Adrenal gland (tissue), 9 donors: ENCODE measurements at regions not wholly inside any gene's neighbourhood (a gene's known extent, or its start where the extent isn't known, plus 50 kb on each side); places are given as distances from the start of the nearest gene placed in this dataset.

Experiments
- DNase-seq, 7 donors: peaks; one replicate each; pipeline ENCODE4 v3.0.0-alpha.2; 2019 to 2020
- H3K27ac ChIP-seq, 5 donors: fragments of 200-600 bp; sonication (generic) in 4 of 5; 1 replicate in 3 of 5; 2 replicates in 2 of 5; pipeline versions ENCODE4 v1.5.1 to v1.8.0; 2016 to 2020; ENCODE audit warnings: mild to moderate bottlenecking in 1 of 5
- H3K27me3 ChIP-seq: fragments of 200-600 bp; 2 replicates; pipeline ENCODE4 v1.8.0; 2021
- H3K36me3 ChIP-seq, 2 donors: fragments of 200-600 bp; replicated peaks in 1 of 2; 1 replicate in 1 of 2; 2 replicates in 1 of 2; pipeline versions ENCODE4 v1.5.1 to v1.8.0; 2018 to 2022
- H3K4me1 ChIP-seq, 2 donors: fragments of 200-600 bp; replicated peaks in 1 of 2; 1 replicate in 1 of 2; 2 replicates in 1 of 2; pipeline versions ENCODE4 v1.5.1 to v1.8.0; 2018 to 2021
- H3K4me3 ChIP-seq, 4 donors: fragments of 200-600 bp; sonication (generic) in 3 of 4; one replicate each; pipeline ENCODE4 v1.5.1; 2016 to 2018
- H3K9me3 ChIP-seq, 3 donors: fragments of 200-600 bp; sonication (generic) in 1 of 3; replicated peaks in 1 of 3; 1 replicate in 2 of 3; 2 replicates in 1 of 3; pipeline versions ENCODE4 v1.5.1 to v1.8.0; 2016 to 2021
- POLR2A ChIP-seq, 2 donors: fragments of 450-650 bp; IDR thresholded peaks; one replicate each; pipeline ENCODE4 v1.6.1; 2017; ENCODE audit warnings: antibody characterized with exemption in 2 of 2, mild to moderate bottlenecking in 2 of 2, moderate library complexity in 1 of 2
- WGBS, 4 donors: extraction: QIAGEN DNeasy Blood & Tissue Kit in 2 of 4; methylation state at CpG; one replicate each; pipeline versions ENCODE4 v1.1.5 to v1.1.7; 2013 to 2017; 5-methylcytosine and 5-hydroxymethylcytosine counted together
- intact Hi-C, 2 donors: fragments of 100-400 bp; cut with DNase I; formaldehyde crosslinking; loops; one replicate each; pipeline versions ENCODE4 v1.14.1 to v1.15.0; 2022 to 2023
- TF ChIP-seq, protein P1 (sequence below), 6 experiments: fragments of 450-650 bp in 4 of 6; fragments of 200-600 bp in 2 of 6; sonication (generic) in 1 of 6; IDR thresholded peaks; 1 replicate in 5 of 6; 2 replicates in 1 of 6; pipeline versions ENCODE4 v1.5.1 to v1.8.0; 2016 to 2021; ENCODE audit warnings: antibody characterized with exemption in 6 of 6, mild to moderate bottlenecking in 2 of 6, moderate library complexity in 1 of 6
- donor health status: healthy with polysubstance abuse.
- donor health status: Bipolar disorder and iron deficiency.
- donor health status: DM: yes; HTN: yes; CAD: no.
- donor health status: DM: no; HTN: no; CAD: no.
- donor health status: DM: no; HTN: no; CAD: no.

DNA sequence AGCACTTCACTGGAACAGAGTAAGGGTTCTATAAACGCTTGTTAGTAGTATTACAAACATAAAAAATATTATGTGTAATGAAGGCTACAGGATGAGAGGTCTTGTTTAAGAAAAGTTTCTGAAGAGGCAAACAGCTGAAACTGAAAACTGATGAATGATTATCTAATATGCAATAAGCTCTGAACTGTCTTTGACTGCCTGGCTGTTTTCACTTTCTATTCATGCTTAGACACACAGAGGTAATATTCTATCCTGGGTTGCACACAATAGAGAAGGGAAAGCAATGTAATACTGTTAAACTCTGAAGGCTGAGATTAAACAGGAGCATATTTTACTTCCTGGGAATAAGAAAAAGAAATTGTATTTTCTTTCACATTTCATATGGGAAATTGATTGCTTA, 251.3 kb downstream of the ALX1 start:
- Histone ChIP-seq H3K27me3 (no peaks in the 10 kb centered on the region), H3K36me3 (no peaks in the 10 kb centered on the region), H3K27ac (no peak overlapping the region), H3K4me1 (no peaks in the 10 kb centered on the region), H3K4me3 (no peak overlapping the region), H3K9me3 (no peaks in the 10 kb centered on the region)
- no peak for TF ChIP-seq POLR2A (IDR thresholded peaks at IDR 0.05)
- TF ChIP-seq, protein P1, sequence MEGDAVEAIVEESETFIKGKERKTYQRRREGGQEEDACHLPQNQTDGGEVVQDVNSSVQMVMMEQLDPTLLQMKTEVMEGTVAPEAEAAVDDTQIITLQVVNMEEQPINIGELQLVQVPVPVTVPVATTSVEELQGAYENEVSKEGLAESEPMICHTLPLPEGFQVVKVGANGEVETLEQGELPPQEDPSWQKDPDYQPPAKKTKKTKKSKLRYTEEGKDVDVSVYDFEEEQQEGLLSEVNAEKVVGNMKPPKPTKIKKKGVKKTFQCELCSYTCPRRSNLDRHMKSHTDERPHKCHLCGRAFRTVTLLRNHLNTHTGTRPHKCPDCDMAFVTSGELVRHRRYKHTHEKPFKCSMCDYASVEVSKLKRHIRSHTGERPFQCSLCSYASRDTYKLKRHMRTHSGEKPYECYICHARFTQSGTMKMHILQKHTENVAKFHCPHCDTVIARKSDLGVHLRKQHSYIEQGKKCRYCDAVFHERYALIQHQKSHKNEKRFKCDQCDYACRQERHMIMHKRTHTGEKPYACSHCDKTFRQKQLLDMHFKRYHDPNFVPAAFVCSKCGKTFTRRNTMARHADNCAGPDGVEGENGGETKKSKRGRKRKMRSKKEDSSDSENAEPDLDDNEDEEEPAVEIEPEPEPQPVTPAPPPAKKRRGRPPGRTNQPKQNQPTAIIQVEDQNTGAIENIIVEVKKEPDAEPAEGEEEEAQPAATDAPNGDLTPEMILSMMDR (IDR thresholded peaks at IDR 0.05) = no peak
- intact Hi-C loops = no loop called here
- DNase-seq = no peak
- WGBS, 4 donors = 26 to 33% (median 30%) methylated on average over 1 of the region's 1 CpG

GRCh38 chr12:85549640-85550039, 269.6 kb downstream of the ALX1 start:
- no peaks in the 10 kb centered on the region for H3K27me3 ChIP-seq
- H3K9me3 ChIP-seq = no peaks in the 10 kb centered on the region
- intact Hi-C loops = no loop called here
- no peaks in the 10 kb centered on the region for H3K36me3 ChIP-seq
- 67 to 88% (median 81%) methylated on average over 2 of the region's 2 CpGs for WGBS, 4 donors
- no peak overlapping the region for H3K4me3 ChIP-seq
- no peaks in the 10 kb centered on the region for H3K4me1 ChIP-seq
- TF ChIP-seq, protein P1 (IDR thresholded peaks at IDR 0.05) = no peak
- no peak for TF ChIP-seq POLR2A (IDR thresholded peaks at IDR 0.05)
- H3K27ac ChIP-seq = no peak overlapping the region
- DNase-seq = no peak

- Histone ChIP-seq H3K27me3 (no peaks in the 10 kb centered on the region), H3K4me3 (no peak overlapping the region), H3K4me1 (no peaks in the 10 kb centered on the region), H3K27ac (no peak overlapping the region), H3K36me3 (no peaks in the 10 kb centered on the region), H3K9me3 (no peaks in the 10 kb centered on the region)
- TF ChIP-seq, protein P1 (IDR thresholded peaks at IDR 0.05) = no peak
- no peak for TF ChIP-seq POLR2A (IDR thresholded peaks at IDR 0.05)
- intact Hi-C loops = no loop called here
- 63 to 75% (median 67%) methylated on average over 2 of the region's 2 CpGs for WGBS, 4 donors
- no peak for DNase-seq
Measured at GRCh38 chr12:85550924-85551323, 270.9 kb downstream of the ALX1 start.

- WGBS, 4 donors = 78 to 91% (median 86%) methylated on average over 3 of the region's 3 CpGs
- Histone ChIP-seq H3K4me3 (no peak overlapping the region), H3K4me1 (no peaks in the 10 kb centered on the region), H3K27ac (no peak overlapping the region), H3K36me3 (no peaks in the 10 kb centered on the region), H3K9me3 (no peaks in the 10 kb centered on the region), H3K27me3 (no peaks in the 10 kb centered on the region)
- DNase-seq = no peak
- TF ChIP-seq, protein P1 (IDR thresholded peaks at IDR 0.05) = no peak
- no peak for TF ChIP-seq POLR2A (IDR thresholded peaks at IDR 0.05)
- intact Hi-C loops = no loop called here
Measured at GRCh38 chr12:85552461-85552860, 272.4 kb downstream of the ALX1 start.
